ENCODE measurements at regions not wholly inside any gene's neighbourhood (a gene's known extent, or its start where the extent isn't known, plus 50 kb on each side); places are given as distances from the start of the nearest gene placed in this dataset.

DNA sequence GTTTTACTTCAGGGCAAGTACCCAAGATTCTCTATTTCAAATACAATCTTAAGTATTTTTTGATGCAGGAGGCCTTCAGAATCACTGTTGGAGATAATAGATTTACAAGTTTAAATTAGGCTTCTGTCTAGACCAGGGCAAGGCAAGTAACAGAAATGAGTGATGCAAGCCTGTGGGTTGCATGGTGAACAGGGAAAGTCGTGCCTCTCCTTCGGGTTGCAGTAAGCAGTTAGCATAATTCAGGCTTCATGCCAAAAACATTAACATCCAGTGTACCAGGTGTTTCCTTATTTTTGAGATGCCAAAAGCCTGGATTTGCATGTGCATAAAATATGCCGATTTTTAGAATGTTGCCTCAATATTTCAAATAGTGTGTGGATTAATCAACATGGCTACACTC, 369.0 kb downstream of the CAAP1 start:
- TF ChIP-seq EZH2 (IDR thresholded peaks at IDR 0.05; ENCODE audit: low read depth, low read length, severe bottlenecking): no peak
- TF ChIP-seq SAP30 (IDR thresholded peaks at IDR 0.05; ENCODE audit: insufficient read depth, insufficient replicate concordance, low read length): no peak
- no peak for TF ChIP-seq JUN (IDR thresholded peaks at IDR 0.05; ENCODE audit: low read depth, low read length)
- no peak for TF ChIP-seq POLR2AphosphoS5 (IDR thresholded peaks at IDR 0.05; ENCODE audit: low read depth, low read length)
- TF ChIP-seq, protein P1, sequence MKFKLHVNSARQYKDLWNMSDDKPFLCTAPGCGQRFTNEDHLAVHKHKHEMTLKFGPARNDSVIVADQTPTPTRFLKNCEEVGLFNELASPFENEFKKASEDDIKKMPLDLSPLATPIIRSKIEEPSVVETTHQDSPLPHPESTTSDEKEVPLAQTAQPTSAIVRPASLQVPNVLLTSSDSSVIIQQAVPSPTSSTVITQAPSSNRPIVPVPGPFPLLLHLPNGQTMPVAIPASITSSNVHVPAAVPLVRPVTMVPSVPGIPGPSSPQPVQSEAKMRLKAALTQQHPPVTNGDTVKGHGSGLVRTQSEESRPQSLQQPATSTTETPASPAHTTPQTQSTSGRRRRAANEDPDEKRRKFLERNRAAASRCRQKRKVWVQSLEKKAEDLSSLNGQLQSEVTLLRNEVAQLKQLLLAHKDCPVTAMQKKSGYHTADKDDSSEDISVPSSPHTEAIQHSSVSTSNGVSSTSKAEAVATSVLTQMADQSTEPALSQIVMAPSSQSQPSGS (IDR thresholded peaks at IDR 0.05; ENCODE audit: low read length): no peak
- TF ChIP-seq POLR2A (IDR thresholded peaks at IDR 0.05; ENCODE audit: control extremely low read depth in 1 of 2, low read depth in 2 of 2, low read length in 2 of 2): no peak
- no peak for TF ChIP-seq EP300 (IDR thresholded peaks at IDR 0.05; ENCODE audit: borderline replicate concordance in 1 of 2, low read depth in 2 of 2, low read length in 2 of 2)
